ENCODE measurements at regions not wholly inside any gene's neighbourhood (a gene's known extent, or its start where the extent isn't known, plus 50 kb on each side); places are given as distances from the start of the nearest gene placed in this dataset.
A peak's percentile ranks its signal among the peaks of the same experiment; 100 is the strongest.

- TF ChIP-seq CTCF (IDR thresholded peaks at IDR 0.05) (peak in 2 of 3 experiments; percentile 63 to 72), POLR2AphosphoS5 (IDR thresholded peaks at IDR 0.05; ENCODE audit: insufficient read depth in 1 of 2, low read depth in 1 of 2) (peak; percentile 20 to 53)
Observed at GRCh38 chr1:67561704-67562113, 123.3 kb upstream of the GADD45A start.
